NCI-H1417 (cell line): ENCODE measurements at regions not wholly inside any gene's neighbourhood (a gene's known extent, or its start where the extent isn't known, plus 50 kb on each side); places are given as distances from the start of the nearest gene placed in this dataset.

Source experiments
- DNase-seq, 3 experiments: peaks; one replicate each; lab custom pipeline; 2025; lab: John Stamatoyannopoulos, UW

GRCh38 chr6:23306251-23306950 is 737.0 kb downstream of the HDGFL1 start:
- no peak for DNase-seq

- DNase-seq: peak in 2 of 3 experiments; percentile 10 to 37
Measured at GRCh38 chr6:23307516-23307915, 738.1 kb downstream of the HDGFL1 start.

- no peak for DNase-seq
Measured at GRCh38 chr6:23308166-23308565, 738.8 kb downstream of the HDGFL1 start.

GRCh38 chr6:23311211-23311610 is 741.8 kb downstream of the HDGFL1 start:
- DNase-seq: no peak

- DNase-seq: no peak
Measured at GRCh38 chr6:23316131-23316530, 746.8 kb downstream of the HDGFL1 start.

- DNase-seq: no peak
Measured at GRCh38 chr6:23316931-23317330, 747.6 kb downstream of the HDGFL1 start.

GRCh38 chr6:23319582-23319981 is 750.2 kb downstream of the HDGFL1 start:
- peak in 2 of 3 experiments; percentile 15 to 55 for DNase-seq

GRCh38 chr6:23320471-23321015 is 751.2 kb downstream of the HDGFL1 start:
- no peak for DNase-seq

- no peak for DNase-seq
Measured at GRCh38 chr6:23323897-23324296, 754.5 kb downstream of the HDGFL1 start.

GRCh38 chr6:23325065-23325464 is 755.7 kb downstream of the HDGFL1 start:
- no peak for DNase-seq

GRCh38 chr6:23327621-23328020 is 758.3 kb downstream of the HDGFL1 start:
- DNase-seq: no peak

- peak in 2 of 3 experiments; percentile 17 to 24 for DNase-seq
Measured at GRCh38 chr6:23329086-23329485, 759.7 kb downstream of the HDGFL1 start.

GRCh38 chr6:23330632-23331031 is 761.3 kb downstream of the HDGFL1 start:
- DNase-seq: no peak

- DNase-seq: no peak
Measured at GRCh38 chr6:23334360-23334759, 765.0 kb downstream of the HDGFL1 start.

- no peak for DNase-seq
Measured at GRCh38 chr6:23335894-23336293, 766.5 kb downstream of the HDGFL1 start.

- no peak for DNase-seq
Measured at GRCh38 chr6:23339268-23339667, 769.9 kb downstream of the HDGFL1 start.

GRCh38 chr6:23340271-23340670 is 770.9 kb downstream of the HDGFL1 start:
- DNase-seq: no peak

GRCh38 chr6:23343610-23344306 is 774.4 kb downstream of the HDGFL1 start:
- DNase-seq: no peak

- DNase-seq: no peak
Measured at GRCh38 chr6:23348185-23348584, 777.8 kb upstream of the NRSN1 start.

- DNase-seq: peak in 2 of 3 experiments; percentile 6 to 54
Measured at GRCh38 chr6:23349521-23350147, 776.4 kb upstream of the NRSN1 start.

- no peak for DNase-seq
Measured at GRCh38 chr6:23350752-23351453, 775.1 kb upstream of the NRSN1 start.

GRCh38 chr6:23354004-23354403 is 772.0 kb upstream of the NRSN1 start:
- DNase-seq: no peak
